ENCODE measurements at regions not wholly inside any gene's neighbourhood (a gene's known extent, or its start where the extent isn't known, plus 50 kb on each side); places are given as distances from the start of the nearest gene placed in this dataset.

DNA sequence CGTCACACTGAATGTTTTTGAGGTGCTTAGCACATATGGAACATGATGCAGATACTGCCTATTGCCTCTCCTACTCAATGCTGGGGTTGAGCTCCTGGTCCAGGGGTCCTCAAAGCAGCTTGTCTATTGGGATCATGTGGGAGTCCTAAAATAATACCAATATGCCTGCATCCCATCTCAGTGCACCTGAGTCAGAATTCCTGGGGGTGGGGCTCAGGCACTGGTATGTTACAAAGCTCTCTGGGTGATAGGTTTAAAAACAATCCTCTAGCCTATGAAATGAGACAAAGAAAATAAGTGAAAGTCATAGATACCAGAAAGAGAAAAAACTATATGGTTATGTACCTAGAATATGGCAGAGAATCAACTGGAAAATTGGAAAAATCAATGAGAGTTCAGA lies 156.6 kb upstream of the NLRP1 start:
- TF ChIP-seq SIN3A (IDR thresholded peaks at IDR 0.05; ENCODE audit: borderline replicate concordance, insufficient read depth, low read length): no peak
- no peak for TF ChIP-seq POLR2AphosphoS5 (IDR thresholded peaks at IDR 0.05; ENCODE audit: low read depth, low read length)
- TF ChIP-seq, protein P1, sequence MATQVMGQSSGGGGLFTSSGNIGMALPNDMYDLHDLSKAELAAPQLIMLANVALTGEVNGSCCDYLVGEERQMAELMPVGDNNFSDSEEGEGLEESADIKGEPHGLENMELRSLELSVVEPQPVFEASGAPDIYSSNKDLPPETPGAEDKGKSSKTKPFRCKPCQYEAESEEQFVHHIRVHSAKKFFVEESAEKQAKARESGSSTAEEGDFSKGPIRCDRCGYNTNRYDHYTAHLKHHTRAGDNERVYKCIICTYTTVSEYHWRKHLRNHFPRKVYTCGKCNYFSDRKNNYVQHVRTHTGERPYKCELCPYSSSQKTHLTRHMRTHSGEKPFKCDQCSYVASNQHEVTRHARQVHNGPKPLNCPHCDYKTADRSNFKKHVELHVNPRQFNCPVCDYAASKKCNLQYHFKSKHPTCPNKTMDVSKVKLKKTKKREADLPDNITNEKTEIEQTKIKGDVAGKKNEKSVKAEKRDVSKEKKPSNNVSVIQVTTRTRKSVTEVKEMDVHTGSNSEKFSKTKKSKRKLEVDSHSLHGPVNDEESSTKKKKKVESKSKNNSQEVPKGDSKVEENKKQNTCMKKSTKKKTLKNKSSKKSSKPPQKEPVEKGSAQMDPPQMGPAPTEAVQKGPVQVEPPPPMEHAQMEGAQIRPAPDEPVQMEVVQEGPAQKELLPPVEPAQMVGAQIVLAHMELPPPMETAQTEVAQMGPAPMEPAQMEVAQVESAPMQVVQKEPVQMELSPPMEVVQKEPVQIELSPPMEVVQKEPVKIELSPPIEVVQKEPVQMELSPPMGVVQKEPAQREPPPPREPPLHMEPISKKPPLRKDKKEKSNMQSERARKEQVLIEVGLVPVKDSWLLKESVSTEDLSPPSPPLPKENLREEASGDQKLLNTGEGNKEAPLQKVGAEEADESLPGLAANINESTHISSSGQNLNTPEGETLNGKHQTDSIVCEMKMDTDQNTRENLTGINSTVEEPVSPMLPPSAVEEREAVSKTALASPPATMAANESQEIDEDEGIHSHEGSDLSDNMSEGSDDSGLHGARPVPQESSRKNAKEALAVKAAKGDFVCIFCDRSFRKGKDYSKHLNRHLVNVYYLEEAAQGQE (IDR thresholded peaks at IDR 0.05; ENCODE audit: insufficient read depth in 1 of 2, low read depth in 2 of 2, low read length in 2 of 2): no peak
- TF ChIP-seq TAF1 (IDR thresholded peaks at IDR 0.05; ENCODE audit: borderline replicate concordance, insufficient read depth, low read length): no peak
